Gastroesophageal sphincter (tissue), 3 donors: ENCODE measurements at regions not wholly inside any gene's neighbourhood (a gene's known extent, or its start where the extent isn't known, plus 50 kb on each side); places are given as distances from the start of the nearest gene placed in this dataset.

Experiments used
- POLR2A ChIP-seq, 2 donors: fragments of 450-650 bp; IDR thresholded peaks; one replicate each; pipeline ENCODE4 v1.6.1; 2017; ENCODE audit warnings: antibody characterized with exemption in 2 of 2, mild to moderate bottlenecking in 2 of 2, moderate library complexity in 1 of 2
- TF ChIP-seq, protein P1 (sequence below), 4 experiments: fragments of 200-600 bp in 2 of 4; fragments of 450-650 bp in 2 of 4; sonication (generic) in 1 of 4; IDR thresholded peaks; one replicate each; pipeline ENCODE4 v1.5.1; 2017 to 2019; ENCODE audit warnings: antibody characterized with exemption in 4 of 4, mild to moderate bottlenecking in 2 of 4, moderate library complexity in 2 of 4

DNA sequence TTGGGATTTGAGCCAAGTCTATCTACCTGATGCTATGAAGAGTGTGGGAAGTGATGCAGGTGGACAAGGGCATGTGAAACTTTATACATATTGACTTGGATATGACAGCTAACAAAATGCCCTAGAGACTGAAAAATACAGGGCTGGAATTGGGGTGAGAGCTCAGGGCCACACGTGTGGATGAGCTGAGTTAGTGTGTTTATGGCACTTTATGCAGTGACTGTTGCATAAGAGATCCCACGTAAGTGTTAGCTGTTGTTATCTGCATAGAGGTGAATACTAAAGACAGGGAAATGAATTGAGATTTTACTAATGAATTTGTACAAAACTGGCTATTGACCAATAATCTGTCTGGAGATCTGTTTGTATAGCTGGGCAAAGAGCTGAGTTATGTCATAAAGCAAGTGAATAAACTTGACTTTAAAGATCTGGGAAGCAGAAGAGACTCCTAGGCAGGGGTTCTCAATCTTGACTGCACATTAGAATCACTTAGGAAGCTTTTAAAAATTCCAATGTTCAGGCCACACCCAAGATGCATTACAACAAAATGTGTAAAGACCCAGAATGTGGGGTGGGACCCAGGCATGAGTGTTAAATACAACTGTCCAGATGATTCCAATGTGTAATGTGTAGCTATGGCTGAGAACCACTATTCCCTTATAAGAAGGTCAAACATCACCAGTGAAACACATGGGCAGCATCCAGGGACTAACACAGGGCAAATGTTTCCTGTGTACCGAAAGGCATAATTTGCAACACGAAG lies 74.2 kb upstream of the STK17B start:
- TF ChIP-seq, protein P1, sequence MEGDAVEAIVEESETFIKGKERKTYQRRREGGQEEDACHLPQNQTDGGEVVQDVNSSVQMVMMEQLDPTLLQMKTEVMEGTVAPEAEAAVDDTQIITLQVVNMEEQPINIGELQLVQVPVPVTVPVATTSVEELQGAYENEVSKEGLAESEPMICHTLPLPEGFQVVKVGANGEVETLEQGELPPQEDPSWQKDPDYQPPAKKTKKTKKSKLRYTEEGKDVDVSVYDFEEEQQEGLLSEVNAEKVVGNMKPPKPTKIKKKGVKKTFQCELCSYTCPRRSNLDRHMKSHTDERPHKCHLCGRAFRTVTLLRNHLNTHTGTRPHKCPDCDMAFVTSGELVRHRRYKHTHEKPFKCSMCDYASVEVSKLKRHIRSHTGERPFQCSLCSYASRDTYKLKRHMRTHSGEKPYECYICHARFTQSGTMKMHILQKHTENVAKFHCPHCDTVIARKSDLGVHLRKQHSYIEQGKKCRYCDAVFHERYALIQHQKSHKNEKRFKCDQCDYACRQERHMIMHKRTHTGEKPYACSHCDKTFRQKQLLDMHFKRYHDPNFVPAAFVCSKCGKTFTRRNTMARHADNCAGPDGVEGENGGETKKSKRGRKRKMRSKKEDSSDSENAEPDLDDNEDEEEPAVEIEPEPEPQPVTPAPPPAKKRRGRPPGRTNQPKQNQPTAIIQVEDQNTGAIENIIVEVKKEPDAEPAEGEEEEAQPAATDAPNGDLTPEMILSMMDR (IDR thresholded peaks at IDR 0.05), result no peak
- no peak for TF ChIP-seq POLR2A (IDR thresholded peaks at IDR 0.05)
